ENCODE measurements at regions not wholly inside any gene's neighbourhood (a gene's known extent, or its start where the extent isn't known, plus 50 kb on each side); places are given as distances from the start of the nearest gene placed in this dataset.
A peak's percentile ranks its signal among the peaks of the same experiment; 100 is the strongest.

DNA sequence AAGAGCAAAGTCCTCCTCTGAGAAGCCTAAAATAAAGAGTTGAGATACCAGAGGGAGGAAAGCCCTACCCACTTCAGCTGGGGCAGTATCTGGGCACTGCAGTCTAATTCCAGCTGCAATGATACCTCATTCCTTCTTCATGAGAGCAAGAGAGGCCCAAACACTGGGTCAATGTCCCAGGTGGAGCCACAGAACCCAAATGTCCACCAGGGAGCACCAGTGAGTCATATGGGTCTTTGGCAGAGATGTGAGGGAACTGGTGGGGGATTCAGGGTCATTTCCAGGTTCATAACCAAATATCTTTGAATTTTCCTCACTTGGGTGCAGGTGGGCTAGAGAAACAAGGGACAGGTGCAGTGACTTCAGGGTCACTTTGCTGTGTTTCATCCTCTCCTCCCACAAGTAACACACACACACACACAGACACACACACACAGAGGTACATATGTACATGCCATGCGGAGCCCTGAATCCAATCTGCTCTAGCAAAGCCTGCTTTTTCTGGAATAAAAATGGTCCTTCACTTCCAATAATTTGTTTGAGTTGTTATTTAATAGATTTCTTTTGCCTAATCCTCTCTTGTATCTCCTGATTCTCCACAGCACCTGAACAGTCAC is 585.4 kb downstream of the SOX6 start:
- Histone ChIP-seq H3K27me3 (no peaks in the 10 kb centered on the region), H3K79me2 (no peaks in the 10 kb centered on the region), H3K4me3 (no peak overlapping the region), H3K27ac (no peak overlapping the region), H3K4me1 (ENCODE audit: insufficient read depth) (peaks cover 34% of the 10 kb centered on the region), H3K4me2 (no peak overlapping the region), H2AFZ (no peak overlapping the region), H4K20me1 (ENCODE audit: insufficient read depth, poor library complexity, severe bottlenecking) (no peaks in the 10 kb centered on the region), H3K9me2 (replicated peaks; ENCODE audit: insufficient read depth) (no peaks in the 10 kb centered on the region), H3K9me3 (ENCODE audit: low read depth) (no peaks in the 10 kb centered on the region), H3K36me3 (replicated peaks; ENCODE audit: insufficient read depth, low read depth) (no peaks in the 10 kb centered on the region)
- TF ChIP-seq EZH2phosphoT487 (IDR thresholded peaks at IDR 0.05; ENCODE audit: low read depth, severe bottlenecking, unreplicated experiment), result no peak
- TF ChIP-seq, protein P1, sequence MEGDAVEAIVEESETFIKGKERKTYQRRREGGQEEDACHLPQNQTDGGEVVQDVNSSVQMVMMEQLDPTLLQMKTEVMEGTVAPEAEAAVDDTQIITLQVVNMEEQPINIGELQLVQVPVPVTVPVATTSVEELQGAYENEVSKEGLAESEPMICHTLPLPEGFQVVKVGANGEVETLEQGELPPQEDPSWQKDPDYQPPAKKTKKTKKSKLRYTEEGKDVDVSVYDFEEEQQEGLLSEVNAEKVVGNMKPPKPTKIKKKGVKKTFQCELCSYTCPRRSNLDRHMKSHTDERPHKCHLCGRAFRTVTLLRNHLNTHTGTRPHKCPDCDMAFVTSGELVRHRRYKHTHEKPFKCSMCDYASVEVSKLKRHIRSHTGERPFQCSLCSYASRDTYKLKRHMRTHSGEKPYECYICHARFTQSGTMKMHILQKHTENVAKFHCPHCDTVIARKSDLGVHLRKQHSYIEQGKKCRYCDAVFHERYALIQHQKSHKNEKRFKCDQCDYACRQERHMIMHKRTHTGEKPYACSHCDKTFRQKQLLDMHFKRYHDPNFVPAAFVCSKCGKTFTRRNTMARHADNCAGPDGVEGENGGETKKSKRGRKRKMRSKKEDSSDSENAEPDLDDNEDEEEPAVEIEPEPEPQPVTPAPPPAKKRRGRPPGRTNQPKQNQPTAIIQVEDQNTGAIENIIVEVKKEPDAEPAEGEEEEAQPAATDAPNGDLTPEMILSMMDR (IDR thresholded peaks at IDR 0.05; ENCODE audit: poor library complexity), result peak; percentile 44
- WGBS (ENCODE audit: low lambda C conversion rate, missing lambda C conversion rate), result 100% methylated on average over 1 of the region's 1 CpG
- DNase-seq (ENCODE audit: low spot score), result peak; percentile 47

DNA sequence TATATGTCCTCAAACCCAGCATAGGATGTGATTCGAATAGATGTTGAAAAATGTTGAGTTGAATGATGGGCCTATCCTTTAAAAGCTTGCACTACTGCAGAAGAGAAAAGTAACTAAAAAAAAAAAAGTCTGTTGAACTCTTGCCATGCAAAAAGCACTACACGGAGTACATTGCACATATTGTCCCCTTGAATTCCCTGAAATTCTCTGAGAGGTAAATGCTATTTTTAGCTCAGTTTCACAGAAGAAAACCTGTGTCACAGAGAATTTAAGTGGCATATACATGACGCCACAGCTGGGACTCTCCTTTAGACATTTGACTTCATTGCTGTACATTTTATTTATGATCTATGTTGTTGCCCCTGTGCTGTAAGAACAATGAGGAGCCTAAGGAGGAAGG is 583.8 kb downstream of the SOX6 start:
- no peaks in the 10 kb centered on the region for H3K27me3 ChIP-seq
- no peak for DNase-seq (ENCODE audit: low spot score)
- no peaks in the 10 kb centered on the region for H3K9me3 ChIP-seq (ENCODE audit: low read depth)
- no peaks in the 10 kb centered on the region for H3K79me2 ChIP-seq
- no peaks in the 10 kb centered on the region for H3K36me3 ChIP-seq (replicated peaks; ENCODE audit: insufficient read depth, low read depth)
- H3K27ac ChIP-seq, result no peak overlapping the region
- H2AFZ ChIP-seq, result no peak overlapping the region
- no peak for TF ChIP-seq EZH2 (IDR thresholded peaks at IDR 0.05; ENCODE audit: borderline replicate concordance)
- H3K4me2 ChIP-seq, result no peak overlapping the region
- H4K20me1 ChIP-seq (ENCODE audit: insufficient read depth, poor library complexity, severe bottlenecking), result no peaks in the 10 kb centered on the region
- WGBS (ENCODE audit: low lambda C conversion rate, missing lambda C conversion rate), result 90% methylated on average over 3 of the region's 3 CpGs
- H3K9me2 ChIP-seq (replicated peaks; ENCODE audit: insufficient read depth), result no peaks in the 10 kb centered on the region
- peaks cover 34% of the 10 kb centered on the region for H3K4me1 ChIP-seq (ENCODE audit: insufficient read depth)
- no peak overlapping the region for H3K4me3 ChIP-seq

DNA sequence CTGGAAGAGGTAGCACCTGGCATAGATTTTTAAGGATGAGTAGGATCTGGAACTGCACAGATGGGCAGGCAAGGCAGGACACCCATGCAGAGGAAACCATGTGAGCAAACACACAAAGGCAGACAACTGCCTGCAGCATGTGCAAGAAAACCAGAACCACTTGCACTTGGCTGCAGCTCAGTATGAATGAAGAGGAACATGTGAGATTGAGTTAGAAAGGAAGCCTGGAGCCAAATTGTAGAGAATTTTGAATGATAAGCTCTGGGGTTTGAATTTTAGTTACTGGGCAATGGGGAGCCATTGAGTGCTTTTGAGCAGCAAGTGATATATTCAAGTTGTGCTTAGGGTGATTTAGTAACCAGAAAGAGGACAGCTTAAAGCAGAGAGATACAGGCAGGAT is 583.4 kb downstream of the SOX6 start:
- Histone ChIP-seq H3K4me3 (no peak overlapping the region), H3K27ac (no peak overlapping the region), H3K4me2 (no peak overlapping the region), H3K36me3 (replicated peaks; ENCODE audit: insufficient read depth, low read depth) (no peaks in the 10 kb centered on the region), H4K20me1 (ENCODE audit: insufficient read depth, poor library complexity, severe bottlenecking) (no peaks in the 10 kb centered on the region), H3K79me2 (no peaks in the 10 kb centered on the region), H2AFZ (no peak overlapping the region), H3K27me3 (no peaks in the 10 kb centered on the region), H3K4me1 (ENCODE audit: insufficient read depth) (peaks cover 31% of the 10 kb centered on the region), H3K9me2 (replicated peaks; ENCODE audit: insufficient read depth) (no peaks in the 10 kb centered on the region), H3K9me3 (ENCODE audit: low read depth) (no peaks in the 10 kb centered on the region)
- no peak for DNase-seq (ENCODE audit: low spot score)
- TF ChIP-seq, protein P1 (IDR thresholded peaks at IDR 0.05; ENCODE audit: poor library complexity), result no peak
- no peak for TF ChIP-seq EZH2 (IDR thresholded peaks at IDR 0.05; ENCODE audit: borderline replicate concordance)

DNA sequence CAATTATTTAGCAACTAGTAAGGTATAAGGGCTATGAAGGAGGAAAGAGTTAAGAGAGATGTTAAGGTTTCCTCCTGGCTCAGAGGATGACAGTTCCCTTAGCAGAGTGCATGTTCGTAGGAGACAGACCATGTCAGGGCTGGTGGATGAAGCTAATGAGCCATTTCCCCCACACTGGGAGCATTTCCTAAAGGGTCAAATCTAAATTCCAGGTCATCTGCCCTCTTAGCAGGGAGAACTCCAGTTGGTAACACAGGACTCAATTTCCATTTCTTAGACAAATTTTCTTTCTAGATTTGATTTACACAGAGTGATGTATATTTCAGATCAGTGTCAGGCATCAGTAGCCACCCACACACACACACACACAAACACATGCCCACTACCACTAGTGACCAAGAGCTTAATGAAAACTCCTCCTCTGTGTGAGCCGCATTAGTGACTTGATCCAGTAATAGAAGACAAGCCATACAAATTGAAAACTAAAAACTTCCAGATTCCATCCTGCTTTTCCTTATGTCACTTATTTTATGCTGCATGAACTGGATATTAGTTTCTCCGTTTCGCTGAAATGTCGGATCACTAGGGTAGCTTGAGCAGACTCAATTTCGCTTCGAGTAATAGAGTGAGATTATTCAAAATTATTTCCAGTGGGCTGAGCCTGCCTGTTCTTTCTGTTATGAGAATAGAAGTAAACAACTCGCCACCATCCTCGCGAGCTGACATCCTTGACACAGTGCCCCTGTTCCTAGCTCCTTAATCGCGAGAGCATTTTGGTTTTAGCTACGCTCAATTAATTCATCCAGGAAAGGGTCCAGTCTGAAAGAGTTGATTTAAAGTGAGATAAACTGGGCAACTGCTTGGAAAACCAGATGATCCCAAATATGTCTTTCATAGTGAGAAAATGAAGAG is 582.6 kb downstream of the SOX6 start:
- Histone ChIP-seq H3K27ac (no peak overlapping the region), H3K4me2 (peak overlapping the region; percentile 2)

More for the DNA sequence above, 582.6 kb downstream of the SOX6 start:
- Histone ChIP-seq H3K4me3 (no peak overlapping the region), H3K36me3 (replicated peaks; ENCODE audit: insufficient read depth, low read depth) (no peaks in the 10 kb centered on the region), H3K9me3 (ENCODE audit: low read depth) (no peaks in the 10 kb centered on the region), H3K4me1 (ENCODE audit: insufficient read depth) (peaks cover 24% of the 10 kb centered on the region), H4K20me1 (ENCODE audit: insufficient read depth, poor library complexity, severe bottlenecking) (no peaks in the 10 kb centered on the region), H3K27me3 (no peaks in the 10 kb centered on the region), H3K79me2 (no peaks in the 10 kb centered on the region), H2AFZ (no peak overlapping the region), H3K9me2 (replicated peaks; ENCODE audit: insufficient read depth) (no peaks in the 10 kb centered on the region)
- DNase-seq (ENCODE audit: low spot score), result no peak
- TF ChIP-seq EZH2phosphoT487 (IDR thresholded peaks at IDR 0.05; ENCODE audit: low read depth, severe bottlenecking, unreplicated experiment), result no peak
- no peak for TF ChIP-seq EZH2 (IDR thresholded peaks at IDR 0.05; ENCODE audit: borderline replicate concordance)
- TF ChIP-seq, protein P1 (IDR thresholded peaks at IDR 0.05; ENCODE audit: poor library complexity), result no peak
- WGBS (ENCODE audit: low lambda C conversion rate, missing lambda C conversion rate), result 73% methylated on average over 13 of the region's 13 CpGs
